Muscle of arm (tissue), 1 donor: ENCODE measurements at regions not wholly inside any gene's neighbourhood (a gene's known extent, or its start where the extent isn't known, plus 50 kb on each side); places are given as distances from the start of the nearest gene placed in this dataset.
"Not testable (repeated sequence)": the region's sequence is repeated elsewhere in the genome, so short reads cannot be mapped to it uniquely, and the experiment has no call there.

ENCODE experiments used
- DNase-seq: peaks from one replicate; pipeline ENCODE4 v3.0.0-alpha.2; 2013

GRCh38 chr2:128645631-128646030, 327.0 kb upstream of the HS6ST1 start:
- no peak for DNase-seq

GRCh38 chr2:128646091-128646490, 327.4 kb upstream of the HS6ST1 start:
- no peak for DNase-seq

GRCh38 chr2:128646691-128647090, 328.0 kb upstream of the HS6ST1 start:
- no peak for DNase-seq

- DNase-seq: no peak
These were observed 332.3 kb upstream of the HS6ST1 start for GRCh38 chr2:128651000-128651399.

GRCh38 chr2:128654408-128654807, 335.7 kb upstream of the HS6ST1 start:
- DNase-seq: peak; percentile 16

GRCh38 chr2:128660836-128661235, 342.2 kb upstream of the HS6ST1 start:
- DNase-seq: no peak

- DNase-seq: no peak
These were observed 342.6 kb upstream of the HS6ST1 start for GRCh38 chr2:128661311-128661710.

GRCh38 chr2:128662051-128662471, 343.4 kb upstream of the HS6ST1 start:
- DNase-seq: no peak

GRCh38 chr2:128663371-128664050, 344.8 kb upstream of the HS6ST1 start:
- no peak for DNase-seq

GRCh38 chr2:128664499-128664971, 345.9 kb upstream of the HS6ST1 start:
- DNase-seq: no peak

GRCh38 chr2:128665113-128665512, 346.4 kb upstream of the HS6ST1 start:
- no peak for DNase-seq

GRCh38 chr2:128666596-128666995, 347.9 kb upstream of the HS6ST1 start:
- DNase-seq: no peak

GRCh38 chr2:128667391-128667790, 348.7 kb upstream of the HS6ST1 start:
- no peak for DNase-seq

- DNase-seq: no peak
These were observed 350.3 kb upstream of the HS6ST1 start for GRCh38 chr2:128668946-128669345.

GRCh38 chr2:128670066-128670465, 351.4 kb upstream of the HS6ST1 start:
- no peak for DNase-seq

- DNase-seq: not testable (repeated sequence)
These were observed 353.5 kb upstream of the HS6ST1 start for GRCh38 chr2:128671981-128672757.

GRCh38 chr2:128679680-128680079, 361.0 kb upstream of the HS6ST1 start:
- DNase-seq: not testable (repeated sequence)

- DNase-seq: no peak
These were observed 362.8 kb upstream of the HS6ST1 start for GRCh38 chr2:128681507-128681906.

GRCh38 chr2:128682266-128682665, 363.6 kb upstream of the HS6ST1 start:
- DNase-seq: no peak

- DNase-seq: no peak
These were observed 364.1 kb upstream of the HS6ST1 start for GRCh38 chr2:128682729-128683284.

GRCh38 chr2:128684523-128684922, 365.9 kb upstream of the HS6ST1 start:
- DNase-seq: no peak

- DNase-seq: no peak
These were observed 367.3 kb upstream of the HS6ST1 start for GRCh38 chr2:128685841-128686496.
